Astrocyte of the cerebellum (primary cell): ENCODE measurements at regions not wholly inside any gene's neighbourhood (a gene's known extent, or its start where the extent isn't known, plus 50 kb on each side); places are given as distances from the start of the nearest gene placed in this dataset.

Source experiments
- DNase-seq: peaks from one replicate; pipeline ENCODE4 v3.0.0-alpha.2; 2011; ENCODE audit warnings: low read depth
- H3K4me3 ChIP-seq: 2 replicates; pipeline ENCODE4 v1.5.1; 2011; ENCODE audit warnings: mild to moderate bottlenecking, low read depth, low read length, moderate library complexity
- in situ Hi-C: cut with HindIII; loops from 2 replicates; pipeline ENCODE4 v1.10.0; 2017; ENCODE audit warnings: low sequenced_read_pairs
- TF ChIP-seq, protein P1 (sequence below): IDR thresholded peaks from 2 replicates; pipeline ENCODE4 v1.5.1; 2012; ENCODE audit warnings: low read length, low read depth, moderate library complexity, mild to moderate bottlenecking; ENCODE audit errors: missing control alignments

DNA sequence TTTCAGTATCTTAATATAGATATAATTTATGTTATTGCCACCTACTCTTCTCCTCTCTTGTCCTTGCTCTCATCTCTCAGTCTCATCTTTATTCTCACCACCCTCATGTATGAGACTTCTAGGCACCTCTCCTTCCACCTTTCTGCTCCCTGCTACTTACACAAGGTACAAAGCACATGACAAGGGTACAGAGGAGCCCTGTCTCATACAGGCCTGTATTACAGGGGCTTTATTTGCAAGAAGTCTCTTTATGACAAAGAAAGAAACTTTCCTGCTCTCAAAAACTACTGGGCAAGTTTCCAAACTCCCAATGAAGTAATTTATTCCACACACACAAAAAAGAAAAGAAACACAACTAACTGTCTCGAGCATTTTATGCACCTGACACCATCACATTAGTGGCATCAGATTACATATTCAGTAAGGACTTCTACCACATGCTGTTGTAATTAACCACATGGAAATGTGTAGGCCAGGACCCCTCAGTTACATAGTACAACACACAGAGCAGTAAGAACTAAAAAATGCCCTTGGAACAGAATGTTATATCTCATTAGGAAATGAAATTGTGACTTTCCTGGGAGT, 253.1 kb downstream of the FZD1 start:
- no peak overlapping the region for H3K4me3 ChIP-seq
- DNase-seq = peak; percentile 42
- TF ChIP-seq, protein P1, sequence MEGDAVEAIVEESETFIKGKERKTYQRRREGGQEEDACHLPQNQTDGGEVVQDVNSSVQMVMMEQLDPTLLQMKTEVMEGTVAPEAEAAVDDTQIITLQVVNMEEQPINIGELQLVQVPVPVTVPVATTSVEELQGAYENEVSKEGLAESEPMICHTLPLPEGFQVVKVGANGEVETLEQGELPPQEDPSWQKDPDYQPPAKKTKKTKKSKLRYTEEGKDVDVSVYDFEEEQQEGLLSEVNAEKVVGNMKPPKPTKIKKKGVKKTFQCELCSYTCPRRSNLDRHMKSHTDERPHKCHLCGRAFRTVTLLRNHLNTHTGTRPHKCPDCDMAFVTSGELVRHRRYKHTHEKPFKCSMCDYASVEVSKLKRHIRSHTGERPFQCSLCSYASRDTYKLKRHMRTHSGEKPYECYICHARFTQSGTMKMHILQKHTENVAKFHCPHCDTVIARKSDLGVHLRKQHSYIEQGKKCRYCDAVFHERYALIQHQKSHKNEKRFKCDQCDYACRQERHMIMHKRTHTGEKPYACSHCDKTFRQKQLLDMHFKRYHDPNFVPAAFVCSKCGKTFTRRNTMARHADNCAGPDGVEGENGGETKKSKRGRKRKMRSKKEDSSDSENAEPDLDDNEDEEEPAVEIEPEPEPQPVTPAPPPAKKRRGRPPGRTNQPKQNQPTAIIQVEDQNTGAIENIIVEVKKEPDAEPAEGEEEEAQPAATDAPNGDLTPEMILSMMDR = no peak
- in situ Hi-C loops = no loop called here

DNA sequence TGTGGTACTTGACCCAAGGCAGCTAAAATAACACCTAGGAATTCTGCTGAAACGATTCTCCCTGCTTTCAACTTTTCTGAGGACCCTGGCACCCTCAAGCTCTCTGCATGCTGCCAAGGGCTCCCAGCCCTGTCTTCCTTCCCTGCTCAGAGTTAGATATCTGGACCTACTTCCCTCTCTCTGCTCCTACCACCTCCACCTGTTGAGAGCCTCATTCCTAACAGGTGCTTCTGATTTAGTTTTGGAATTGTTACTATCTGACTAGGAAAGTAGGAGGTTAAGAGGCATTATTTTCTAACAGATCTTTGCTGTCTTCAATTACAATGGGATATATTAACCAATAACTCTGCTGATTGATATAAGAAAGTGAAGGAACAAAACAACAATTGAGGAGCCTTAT, 253.8 kb downstream of the FZD1 start:
- H3K4me3 ChIP-seq = no peak overlapping the region
- no peak for DNase-seq
- TF ChIP-seq, protein P1 = no peak
- in situ Hi-C loops = no loop called here

DNA sequence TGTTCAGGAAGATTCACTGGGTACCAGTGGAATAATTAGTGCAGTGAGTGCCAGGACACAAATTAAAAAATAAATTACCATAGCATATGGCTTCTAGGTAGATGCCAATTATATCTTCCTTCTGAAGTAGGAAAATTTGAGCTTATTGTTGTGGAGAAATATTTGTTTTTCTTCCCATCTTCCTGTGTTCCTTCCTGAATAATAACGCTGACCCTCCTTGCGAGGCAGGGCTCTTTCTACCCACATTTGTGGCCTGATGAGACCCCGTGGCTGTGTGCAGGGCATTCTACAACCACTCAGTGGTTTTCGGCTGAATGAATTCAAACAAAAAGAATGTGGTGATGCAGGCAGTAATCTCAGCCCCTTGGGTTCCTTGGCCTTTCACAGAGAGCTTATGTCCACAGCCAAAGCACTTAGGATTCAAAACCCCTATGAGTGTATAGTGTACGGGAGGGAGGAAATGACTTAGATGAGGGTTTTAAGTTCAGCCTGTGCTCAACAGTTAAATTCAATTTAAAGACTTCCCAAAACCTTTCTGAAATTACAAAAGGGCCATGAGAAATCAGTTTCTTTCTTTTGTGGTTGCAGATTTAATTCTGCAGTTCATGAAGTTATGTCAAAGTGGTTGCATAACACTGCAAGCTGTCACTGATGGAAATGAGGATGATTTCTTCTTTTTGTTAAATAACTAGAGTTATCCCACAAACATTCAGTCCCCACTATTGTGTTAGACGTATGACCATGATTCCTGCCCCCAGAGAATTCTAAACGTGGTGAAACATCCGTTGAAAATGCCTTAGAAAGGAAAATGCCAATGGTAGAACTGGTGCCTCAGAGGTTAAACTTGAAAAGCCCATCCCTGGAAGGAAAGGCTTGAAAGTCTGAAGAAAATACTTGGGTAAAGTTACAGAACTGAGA, 255.3 kb downstream of the FZD1 start:
- H3K4me3 ChIP-seq = no peak overlapping the region
- peak; percentile 82 for DNase-seq
- TF ChIP-seq, protein P1 = no peak
- in situ Hi-C loops = no loop called here

DNA sequence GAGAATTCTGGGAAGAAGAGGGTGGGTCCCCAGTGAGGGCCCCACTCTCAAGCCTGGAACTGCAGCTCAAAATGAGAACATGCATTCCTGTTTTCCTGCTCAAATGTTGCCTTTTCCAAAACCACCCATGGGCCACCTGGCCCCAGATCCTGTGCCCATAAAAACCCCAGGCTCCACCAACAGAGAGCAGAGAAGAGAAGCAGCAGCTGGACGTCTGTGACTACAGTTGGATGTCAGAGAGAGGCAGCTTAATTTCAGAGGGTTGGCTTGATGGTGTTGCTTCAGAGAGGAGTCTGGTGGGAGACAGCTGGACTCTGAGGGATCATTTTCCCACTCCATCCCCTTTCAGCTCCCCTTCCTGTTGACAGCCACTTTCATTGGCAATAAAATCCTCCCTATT, 256.4 kb downstream of the FZD1 start:
- no peak overlapping the region for H3K4me3 ChIP-seq
- in situ Hi-C loops = no loop called here
- TF ChIP-seq, protein P1 = no peak
- DNase-seq = no peak

DNA sequence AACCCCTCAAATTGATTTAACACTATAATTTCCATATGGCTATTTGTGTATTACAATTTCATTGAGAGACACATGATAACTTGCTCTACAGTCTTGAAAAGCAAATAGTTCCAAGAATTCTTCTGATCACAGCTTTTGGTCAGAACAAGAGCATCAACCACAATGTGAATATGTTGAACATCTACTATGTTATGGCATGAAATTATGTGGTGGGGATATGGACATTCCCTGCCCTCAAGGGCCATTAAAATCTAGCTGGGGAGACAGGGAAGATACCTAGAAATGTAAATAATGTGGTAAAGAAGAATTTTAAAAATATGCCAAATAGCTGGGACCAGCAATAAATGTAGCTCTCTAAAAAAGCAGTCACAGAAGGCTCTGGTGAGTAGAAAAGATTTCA, 262.2 kb downstream of the FZD1 start:
- in situ Hi-C loops = no loop called here
- DNase-seq = no peak
- H3K4me3 ChIP-seq = no peak overlapping the region
- TF ChIP-seq, protein P1 = no peak

DNA sequence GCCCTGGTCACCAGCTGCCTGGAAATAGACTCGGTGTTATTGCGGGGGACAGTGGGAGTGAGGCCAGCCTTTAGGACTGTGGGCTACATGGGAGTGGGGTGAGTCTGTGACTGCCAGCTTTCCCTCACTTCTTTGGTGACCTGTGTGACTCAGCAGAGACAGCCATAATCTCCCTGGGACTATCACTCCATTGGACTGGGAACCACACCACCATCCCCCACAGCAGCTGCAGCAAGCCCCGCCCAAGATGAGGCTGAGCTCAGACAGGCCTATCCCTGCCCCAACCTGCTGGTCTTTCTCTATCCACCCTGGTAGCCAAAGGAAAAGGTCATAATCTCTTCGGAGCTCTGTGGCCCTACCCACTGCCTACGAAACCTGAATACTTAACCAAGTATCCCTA, 263.2 kb downstream of the FZD1 start:
- no peak overlapping the region for H3K4me3 ChIP-seq
- TF ChIP-seq, protein P1 = no peak
- in situ Hi-C loops = no loop called here
- no peak for DNase-seq
